ENCODE measurements at regions not wholly inside any gene's neighbourhood (a gene's known extent, or its start where the extent isn't known, plus 50 kb on each side); places are given as distances from the start of the nearest gene placed in this dataset.
A peak's percentile ranks its signal among the peaks of the same experiment; 100 is the strongest.

GRCh38 chr5:24232929-24233498 is 411.8 kb downstream of the CDH10 start:
- TF ChIP-seq EZH2 (IDR thresholded peaks at IDR 0.05; ENCODE audit: borderline replicate concordance, insufficient read depth, low read length, poor library complexity, severe bottlenecking) = no peak
- peak; percentile 84 for TF ChIP-seq CTCF (IDR thresholded peaks at IDR 0.05; ENCODE audit: poor library complexity, severe bottlenecking)
- peak; percentile 85 for TF ChIP-seq SMC3 (conservative IDR thresholded peaks at IDR 0.05; ENCODE audit: poor library complexity)
- no peak for TF ChIP-seq EP300 (conservative IDR thresholded peaks at IDR 0.05; ENCODE audit: poor library complexity, severe bottlenecking)
- TF ChIP-seq RAD21 (conservative IDR thresholded peaks at IDR 0.05) = peak; percentile 91
- TF ChIP-seq, protein P1, sequence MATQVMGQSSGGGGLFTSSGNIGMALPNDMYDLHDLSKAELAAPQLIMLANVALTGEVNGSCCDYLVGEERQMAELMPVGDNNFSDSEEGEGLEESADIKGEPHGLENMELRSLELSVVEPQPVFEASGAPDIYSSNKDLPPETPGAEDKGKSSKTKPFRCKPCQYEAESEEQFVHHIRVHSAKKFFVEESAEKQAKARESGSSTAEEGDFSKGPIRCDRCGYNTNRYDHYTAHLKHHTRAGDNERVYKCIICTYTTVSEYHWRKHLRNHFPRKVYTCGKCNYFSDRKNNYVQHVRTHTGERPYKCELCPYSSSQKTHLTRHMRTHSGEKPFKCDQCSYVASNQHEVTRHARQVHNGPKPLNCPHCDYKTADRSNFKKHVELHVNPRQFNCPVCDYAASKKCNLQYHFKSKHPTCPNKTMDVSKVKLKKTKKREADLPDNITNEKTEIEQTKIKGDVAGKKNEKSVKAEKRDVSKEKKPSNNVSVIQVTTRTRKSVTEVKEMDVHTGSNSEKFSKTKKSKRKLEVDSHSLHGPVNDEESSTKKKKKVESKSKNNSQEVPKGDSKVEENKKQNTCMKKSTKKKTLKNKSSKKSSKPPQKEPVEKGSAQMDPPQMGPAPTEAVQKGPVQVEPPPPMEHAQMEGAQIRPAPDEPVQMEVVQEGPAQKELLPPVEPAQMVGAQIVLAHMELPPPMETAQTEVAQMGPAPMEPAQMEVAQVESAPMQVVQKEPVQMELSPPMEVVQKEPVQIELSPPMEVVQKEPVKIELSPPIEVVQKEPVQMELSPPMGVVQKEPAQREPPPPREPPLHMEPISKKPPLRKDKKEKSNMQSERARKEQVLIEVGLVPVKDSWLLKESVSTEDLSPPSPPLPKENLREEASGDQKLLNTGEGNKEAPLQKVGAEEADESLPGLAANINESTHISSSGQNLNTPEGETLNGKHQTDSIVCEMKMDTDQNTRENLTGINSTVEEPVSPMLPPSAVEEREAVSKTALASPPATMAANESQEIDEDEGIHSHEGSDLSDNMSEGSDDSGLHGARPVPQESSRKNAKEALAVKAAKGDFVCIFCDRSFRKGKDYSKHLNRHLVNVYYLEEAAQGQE (IDR thresholded peaks at IDR 0.05; ENCODE audit: borderline replicate concordance) = no peak
- TF ChIP-seq POLR2AphosphoS5 (IDR thresholded peaks at IDR 0.05) = no peak
